Neural crest cell (in vitro differentiated cells): ENCODE measurements at regions not wholly inside any gene's neighbourhood (a gene's known extent, or its start where the extent isn't known, plus 50 kb on each side); places are given as distances from the start of the nearest gene placed in this dataset.
"Not testable (repeated sequence)": the region's sequence is repeated elsewhere in the genome, so short reads cannot be mapped to it uniquely, and the experiment has no call there.

Experiments used
- DNase-seq: peaks from one replicate; pipeline ENCODE4 v3.0.0; 2021; ENCODE audit warnings: low read depth, mixed read lengths, low spot score
- H3K27ac Mint-ChIP-seq: one replicate; pipeline ENCODE4 v1.8.0; 2021; ENCODE audit warnings: mild to moderate bottlenecking, mixed read lengths; ENCODE audit not compliant: unreplicated experiment
- H3K27me3 Mint-ChIP-seq: 2 replicates; pipeline ENCODE4 v1.8.0; 2021; ENCODE audit warnings: low read depth, mild to moderate bottlenecking, mixed read lengths
- H3K36me3 Mint-ChIP-seq: 2 replicates; pipeline ENCODE4 v1.8.0; 2021; ENCODE audit warnings: low read depth, mild to moderate bottlenecking, mixed read lengths
- H3K4me1 Mint-ChIP-seq: 2 replicates; pipeline ENCODE4 v1.8.0; 2021; ENCODE audit warnings: mixed read lengths
- H3K4me3 Mint-ChIP-seq: one replicate; pipeline ENCODE4 v1.8.0; 2021; ENCODE audit warnings: mild to moderate bottlenecking, mixed read lengths
- H3K9me3 Mint-ChIP-seq: 2 replicates; pipeline ENCODE4 v1.8.0; 2021; ENCODE audit warnings: mixed read lengths
- TF ChIP-seq, protein P1 (sequence below): fragments of 200-600 bp; sonication (generic); conservative IDR thresholded peaks from 2 replicates; pipeline ENCODE4 v1.5.0; 2021; ENCODE audit warnings: antibody characterized with exemption, mild to moderate bottlenecking

DNA sequence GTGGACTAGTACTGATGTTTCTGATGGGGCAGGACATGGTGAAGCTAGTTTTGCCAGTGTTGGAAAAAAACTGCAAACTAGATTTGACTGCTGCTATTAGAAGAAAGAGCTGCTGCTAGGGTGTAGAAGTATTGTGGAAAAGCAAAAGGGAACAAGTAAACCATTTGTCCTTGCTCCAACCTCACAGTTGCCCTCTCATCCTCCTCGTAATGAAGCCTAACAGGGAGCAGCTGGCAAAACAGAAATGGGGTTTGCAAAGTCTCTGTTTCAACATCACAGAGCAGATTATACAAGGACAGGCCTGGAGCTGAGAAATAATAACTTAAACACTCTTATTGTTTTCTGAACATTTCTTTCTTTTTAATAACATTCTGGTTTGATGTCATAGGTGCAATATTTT lies 346.2 kb downstream of the MAGEB5 start:
- no peak for DNase-seq
- Mint-ChIP-seq H3K4me1 (no peaks in the 10 kb centered on the region), H3K27ac (no peak overlapping the region), H3K4me3 (no peak overlapping the region), H3K27me3 (no peaks in the 10 kb centered on the region), H3K9me3 (no peaks in the 10 kb centered on the region), H3K36me3 (no peaks in the 10 kb centered on the region)
- TF ChIP-seq, protein P1, sequence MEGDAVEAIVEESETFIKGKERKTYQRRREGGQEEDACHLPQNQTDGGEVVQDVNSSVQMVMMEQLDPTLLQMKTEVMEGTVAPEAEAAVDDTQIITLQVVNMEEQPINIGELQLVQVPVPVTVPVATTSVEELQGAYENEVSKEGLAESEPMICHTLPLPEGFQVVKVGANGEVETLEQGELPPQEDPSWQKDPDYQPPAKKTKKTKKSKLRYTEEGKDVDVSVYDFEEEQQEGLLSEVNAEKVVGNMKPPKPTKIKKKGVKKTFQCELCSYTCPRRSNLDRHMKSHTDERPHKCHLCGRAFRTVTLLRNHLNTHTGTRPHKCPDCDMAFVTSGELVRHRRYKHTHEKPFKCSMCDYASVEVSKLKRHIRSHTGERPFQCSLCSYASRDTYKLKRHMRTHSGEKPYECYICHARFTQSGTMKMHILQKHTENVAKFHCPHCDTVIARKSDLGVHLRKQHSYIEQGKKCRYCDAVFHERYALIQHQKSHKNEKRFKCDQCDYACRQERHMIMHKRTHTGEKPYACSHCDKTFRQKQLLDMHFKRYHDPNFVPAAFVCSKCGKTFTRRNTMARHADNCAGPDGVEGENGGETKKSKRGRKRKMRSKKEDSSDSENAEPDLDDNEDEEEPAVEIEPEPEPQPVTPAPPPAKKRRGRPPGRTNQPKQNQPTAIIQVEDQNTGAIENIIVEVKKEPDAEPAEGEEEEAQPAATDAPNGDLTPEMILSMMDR, result no peak

GRCh38 chrX:26559855-26560254 lies 343.9 kb downstream of the MAGEB5 start:
- Mint-ChIP-seq H3K27me3 (no peaks in the 10 kb centered on the region), H3K4me1 (no peaks in the 10 kb centered on the region), H3K4me3 (no peak overlapping the region), H3K9me3 (peaks cover 3% of the 10 kb centered on the region), H3K36me3 (no peaks in the 10 kb centered on the region), H3K27ac (no peak overlapping the region)
- TF ChIP-seq, protein P1, result no peak
- DNase-seq, result no peak

DNA sequence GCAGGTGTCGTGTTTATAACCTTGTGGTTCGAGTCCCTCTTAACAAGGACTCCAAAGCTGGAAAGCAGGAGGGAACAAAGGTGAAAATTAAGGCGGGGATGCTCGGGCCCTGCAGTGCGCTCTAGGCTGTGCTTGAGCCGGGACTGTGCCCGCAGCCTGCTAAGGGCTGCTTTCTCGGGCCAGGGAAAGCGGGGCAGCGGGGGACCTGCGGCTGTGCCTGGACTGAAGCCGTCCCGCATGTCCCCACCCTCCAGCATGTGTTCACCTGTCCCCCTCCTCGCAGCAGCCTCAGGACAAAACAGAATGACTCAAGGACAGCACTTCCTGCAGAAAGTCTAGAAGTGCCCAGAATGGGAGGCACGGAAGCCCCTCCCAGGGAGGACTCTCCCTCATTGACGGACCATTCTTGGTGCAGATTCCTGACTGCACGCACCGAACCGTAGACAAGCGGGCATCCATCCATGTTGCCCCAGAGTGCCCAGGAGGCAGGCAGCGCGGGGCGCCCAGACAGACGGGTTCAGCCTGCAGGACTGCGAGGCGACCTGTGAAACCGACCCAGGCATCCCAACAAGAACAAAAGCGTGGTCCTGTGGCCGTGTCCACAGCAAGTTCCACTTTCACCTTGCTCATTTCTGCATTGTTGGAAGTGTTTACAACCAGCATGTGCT lies 342.9 kb downstream of the MAGEB5 start:
- no peak overlapping the region for H3K27ac Mint-ChIP-seq
- H3K4me1 Mint-ChIP-seq, result no peaks in the 10 kb centered on the region
- no peak overlapping the region for H3K4me3 Mint-ChIP-seq
- H3K36me3 Mint-ChIP-seq, result no peaks in the 10 kb centered on the region
- no peaks in the 10 kb centered on the region for H3K27me3 Mint-ChIP-seq
- peaks cover 8% of the 10 kb centered on the region for H3K9me3 Mint-ChIP-seq
- DNase-seq, result no peak
- TF ChIP-seq, protein P1, result no peak

DNA sequence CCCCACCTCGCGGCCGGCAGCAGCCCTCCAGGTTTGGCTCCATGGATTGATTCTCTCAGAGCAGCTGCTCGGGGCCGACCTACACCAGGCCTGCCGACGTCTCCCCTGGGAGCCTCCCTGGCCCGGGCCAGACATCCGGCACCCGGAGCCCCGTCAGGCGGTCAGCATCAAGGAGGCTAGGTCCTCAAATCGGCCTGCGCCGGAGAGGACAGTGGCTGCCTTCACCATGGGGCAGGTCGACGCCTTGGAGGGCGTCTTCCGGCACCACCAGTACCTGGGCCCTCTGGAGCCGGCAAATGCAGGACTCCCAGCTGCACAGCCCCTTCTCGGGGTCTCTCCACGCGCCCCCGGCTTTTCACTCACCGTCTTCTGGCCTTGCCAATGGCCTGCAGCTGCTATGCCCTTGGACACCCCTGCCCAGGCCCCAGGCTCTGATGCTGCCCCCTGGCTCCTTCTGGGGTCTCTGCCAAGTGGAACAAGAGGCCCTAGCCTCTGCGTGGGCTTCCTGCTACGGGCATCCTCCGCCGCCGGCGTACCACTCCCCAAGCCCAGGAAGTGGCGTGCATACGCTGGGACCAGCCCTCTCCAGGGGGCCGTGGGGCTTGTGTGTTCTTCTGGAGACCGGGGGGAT lies 341.8 kb downstream of the MAGEB5 start:
- Mint-ChIP-seq H3K9me3 (peaks cover 8% of the 10 kb centered on the region), H3K27ac (no peak overlapping the region), H3K4me1 (no peaks in the 10 kb centered on the region), H3K4me3 (no peak overlapping the region), H3K36me3 (no peaks in the 10 kb centered on the region), H3K27me3 (no peaks in the 10 kb centered on the region)
- DNase-seq, result no peak
- TF ChIP-seq, protein P1, result no peak

DNA sequence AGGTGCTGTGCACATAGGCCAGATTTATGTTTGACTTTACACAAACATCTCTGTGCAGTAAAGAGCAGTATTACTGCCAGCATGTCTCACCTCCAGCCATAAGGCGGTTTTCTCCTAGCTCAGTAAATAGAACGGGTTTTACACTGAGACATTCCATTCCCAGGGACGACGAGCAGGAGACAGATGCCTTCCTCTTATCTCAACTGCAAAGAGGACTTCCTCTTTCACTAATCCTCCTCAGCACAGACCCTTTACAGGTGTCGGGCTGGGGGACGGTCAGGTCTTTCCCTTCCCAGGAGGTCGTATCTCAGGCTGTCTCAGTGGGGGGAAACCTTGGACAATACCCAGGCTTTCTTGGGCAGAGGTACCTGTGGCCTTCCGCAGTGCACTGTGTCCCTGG lies 309.8 kb downstream of the MAGEB5 start:
- not testable (repeated sequence) for H3K4me3 Mint-ChIP-seq, H3K27ac Mint-ChIP-seq, DNase-seq, H3K27me3 Mint-ChIP-seq, H3K36me3 Mint-ChIP-seq, H3K9me3 Mint-ChIP-seq, H3K4me1 Mint-ChIP-seq

DNA sequence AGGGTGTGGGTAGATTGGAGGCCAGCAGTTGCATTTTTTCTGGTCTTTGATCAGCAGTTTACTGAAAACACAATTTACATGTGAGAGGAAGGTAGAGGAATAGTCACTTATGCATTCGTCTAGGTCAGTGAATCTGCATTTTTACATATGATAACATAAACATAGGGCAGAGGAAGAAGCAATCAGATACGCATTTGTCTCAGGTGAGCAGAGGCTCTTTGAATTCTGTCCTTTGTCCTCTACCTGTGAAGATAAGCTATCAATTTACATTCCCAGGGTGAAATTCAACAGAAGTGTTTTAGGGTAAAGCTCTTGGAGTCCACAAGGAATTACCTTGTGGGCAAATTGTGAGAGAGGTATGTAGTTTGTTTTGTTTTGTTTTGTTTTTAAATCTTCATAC lies 306.5 kb downstream of the MAGEB5 start:
- Mint-ChIP-seq H3K27me3 (no peaks in the 10 kb centered on the region), H3K4me1 (no peaks in the 10 kb centered on the region), H3K4me3 (no peak overlapping the region), H3K27ac (no peak overlapping the region), H3K36me3 (no peaks in the 10 kb centered on the region), H3K9me3 (peaks cover 9% of the 10 kb centered on the region)
- DNase-seq, result no peak
- TF ChIP-seq, protein P1, result no peak
